Activated gamma-delta T cell treated with anti-CD3 and anti-CD28 coated beads, Interleukin-2, amount 50 U/mL, for 16 hours (primary cell): ENCODE measurements at regions not wholly inside any gene's neighbourhood (a gene's known extent, or its start where the extent isn't known, plus 50 kb on each side); places are given as distances from the start of the nearest gene placed in this dataset.
"Not testable (repeated sequence)": the region's sequence is repeated elsewhere in the genome, so short reads cannot be mapped to it uniquely, and the experiment has no call there.

ENCODE experiments used
- DNase-seq: peaks from one replicate; pipeline ENCODE4 v3.0.0-alpha.2; 2020; ENCODE audit warnings: low read depth

DNA sequence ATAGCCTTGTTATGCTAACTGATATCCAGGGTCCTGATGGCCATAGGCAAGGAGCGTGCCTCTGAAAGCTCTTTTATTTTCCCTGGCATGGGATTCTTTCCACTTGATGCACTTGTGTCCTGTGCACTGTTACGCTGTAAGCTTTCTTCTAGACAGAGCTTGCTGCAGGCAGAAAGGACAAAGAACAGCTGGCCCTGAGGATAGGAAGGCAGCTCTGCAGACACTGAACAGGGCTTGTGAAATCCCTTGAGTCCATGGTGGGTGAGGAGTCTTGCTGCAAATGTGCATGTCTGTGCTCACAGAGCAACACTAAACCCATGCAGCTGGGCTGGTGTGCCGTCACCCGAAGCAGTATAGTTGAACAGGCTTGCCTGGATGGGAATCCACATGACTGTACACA, 126.6 kb downstream of the AKAP11 start:
- DNase-seq = no peak

DNA sequence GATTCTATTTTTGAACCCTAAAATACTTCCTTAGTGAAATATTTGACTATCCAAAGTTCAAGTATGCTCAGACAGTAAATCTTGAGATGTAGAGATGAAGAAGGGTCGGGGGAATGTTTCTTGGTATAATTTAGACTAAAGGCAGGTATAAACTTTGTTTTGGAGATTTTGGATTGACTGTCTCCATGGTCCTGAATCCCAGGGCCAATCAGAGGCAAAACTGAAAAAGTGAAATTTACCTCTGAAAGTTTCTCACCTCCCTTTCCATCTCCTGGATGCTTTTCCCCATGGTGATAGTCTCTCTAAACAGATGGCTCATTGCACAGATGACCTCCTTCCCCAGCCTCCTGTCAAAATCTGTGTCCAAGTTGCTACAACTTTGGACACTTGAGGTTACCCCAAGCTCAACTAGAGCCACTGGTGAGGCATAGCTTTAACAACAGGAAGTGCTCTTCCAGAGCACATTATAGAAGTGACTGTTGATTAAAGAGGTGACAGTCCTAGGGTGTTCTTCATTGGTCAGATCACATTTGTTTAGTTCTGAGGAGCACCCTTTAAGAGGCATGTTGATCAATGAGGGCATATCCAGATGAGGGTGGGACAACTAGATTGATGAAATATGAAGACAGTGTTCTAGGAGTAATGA, 128.4 kb downstream of the AKAP11 start:
- DNase-seq = no peak

DNA sequence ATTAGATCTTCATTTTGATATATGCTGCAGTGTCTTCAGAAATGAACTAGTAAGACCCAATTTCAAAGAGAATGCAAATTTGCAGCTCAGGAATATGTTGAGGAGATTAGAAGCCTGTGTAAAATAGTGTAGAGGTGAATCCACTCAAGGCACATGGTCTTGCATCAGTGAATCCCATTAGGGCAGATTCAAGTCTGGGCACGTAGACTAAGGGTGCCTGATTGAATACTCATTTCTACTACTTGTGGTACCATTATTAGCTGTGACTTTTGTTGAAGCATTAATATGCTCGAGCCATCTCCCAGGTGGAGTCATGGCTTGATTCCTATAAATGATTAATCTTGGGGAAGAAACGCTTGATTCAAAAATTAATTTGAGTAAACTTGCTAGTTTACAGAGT, 129.4 kb downstream of the AKAP11 start:
- no peak for DNase-seq

DNA sequence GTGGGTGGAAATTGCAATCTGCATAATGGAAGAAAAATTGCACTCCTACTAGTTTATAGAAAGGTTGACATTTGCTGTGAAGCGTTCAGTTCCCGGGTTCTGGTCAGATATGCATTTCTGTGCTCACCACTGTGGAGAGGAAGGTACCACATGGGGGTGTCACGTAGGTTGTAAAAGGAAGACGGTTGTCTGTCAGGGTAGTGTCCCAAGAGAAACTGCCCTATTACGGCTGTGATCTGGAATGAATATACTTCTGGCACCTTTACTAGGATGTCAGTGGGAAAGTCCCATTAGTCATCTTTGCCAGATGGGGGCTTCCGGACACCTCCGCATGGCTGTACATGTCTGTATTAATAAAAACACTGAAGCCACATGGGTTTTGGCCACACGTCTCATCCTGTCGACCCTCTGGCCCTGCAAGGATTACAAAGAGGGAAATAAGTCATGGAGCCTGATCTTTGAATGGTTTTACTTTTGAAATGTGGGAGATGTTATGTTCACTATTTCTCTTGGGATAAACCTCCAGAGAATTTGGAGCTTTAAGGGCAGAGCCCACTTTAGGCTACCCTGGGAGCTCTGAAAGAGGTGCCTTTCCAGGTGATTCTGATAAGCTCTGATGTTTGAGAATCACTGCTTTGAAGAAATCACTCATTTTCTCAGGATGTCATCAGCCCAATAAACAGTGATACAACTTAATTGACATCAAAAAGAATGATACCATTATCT, 133.9 kb downstream of the AKAP11 start:
- DNase-seq = peak; percentile 38

DNA sequence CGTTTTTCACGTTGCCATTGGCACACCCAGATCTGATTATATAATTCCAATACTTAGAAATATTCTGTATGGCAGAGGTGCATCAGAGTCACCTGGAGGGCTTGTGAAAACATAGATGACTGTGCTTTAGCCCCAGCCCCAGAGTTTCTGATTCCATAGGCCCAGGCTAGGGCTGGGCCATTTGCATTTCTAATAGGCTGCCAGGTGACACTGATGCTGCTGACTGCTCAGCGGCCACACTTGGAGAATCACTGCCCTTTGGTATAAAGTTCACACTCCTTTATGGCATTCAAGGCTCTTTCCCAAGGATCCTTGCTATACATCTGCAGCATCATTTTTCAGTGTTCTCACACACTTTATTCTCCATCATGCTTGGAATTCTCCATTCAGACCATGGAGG, 137.1 kb downstream of the AKAP11 start:
- DNase-seq = no peak

DNA sequence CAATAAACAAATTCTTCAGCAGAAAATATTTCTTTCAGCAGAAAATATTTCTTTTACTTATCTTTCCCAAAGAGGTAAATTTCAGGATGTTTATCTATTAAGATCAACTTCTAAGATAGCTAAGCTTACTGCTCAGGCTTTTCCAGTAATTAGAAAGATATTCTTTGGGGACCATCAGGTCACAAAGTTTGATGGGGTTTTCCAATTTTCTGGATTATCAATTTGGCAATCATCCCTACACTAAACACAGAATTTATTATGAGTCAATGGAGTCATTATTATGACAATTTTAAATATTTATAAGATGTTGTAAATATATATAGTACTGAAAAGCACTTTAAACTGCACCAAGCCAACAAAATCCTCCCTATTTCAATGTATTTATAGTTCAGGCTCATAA, 137.6 kb downstream of the AKAP11 start:
- DNase-seq = no peak

DNA sequence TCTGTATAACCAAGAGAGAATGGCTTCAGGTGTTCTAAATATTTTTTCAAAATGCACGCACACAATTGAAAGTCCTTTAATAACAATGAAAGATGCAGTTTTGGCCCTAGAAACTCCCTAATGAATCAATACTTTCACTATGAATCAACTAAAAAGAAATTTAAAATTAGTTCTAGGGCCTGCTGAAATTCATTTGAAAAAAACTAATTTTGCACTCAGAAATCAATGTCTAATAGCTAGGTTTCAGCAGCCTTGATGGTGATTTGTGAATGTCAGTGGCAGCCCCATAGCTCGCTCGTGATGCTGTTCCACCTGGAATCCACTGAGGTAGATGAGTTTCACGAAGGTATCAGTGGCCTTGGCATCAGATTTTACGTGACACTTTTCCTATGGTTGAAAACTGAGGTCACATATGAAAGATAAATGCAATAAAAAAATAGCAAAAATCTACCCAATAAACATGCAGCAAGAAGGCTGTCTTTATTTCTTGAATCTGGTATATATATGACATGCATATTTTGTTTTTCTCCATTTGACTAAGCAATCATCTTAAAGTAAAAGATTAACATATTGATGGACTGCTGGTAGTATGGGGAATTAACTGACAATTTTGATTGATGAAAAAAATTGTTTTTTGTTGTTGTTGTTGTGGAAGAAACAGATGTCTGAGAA, 141.0 kb downstream of the AKAP11 start:
- DNase-seq = no peak

DNA sequence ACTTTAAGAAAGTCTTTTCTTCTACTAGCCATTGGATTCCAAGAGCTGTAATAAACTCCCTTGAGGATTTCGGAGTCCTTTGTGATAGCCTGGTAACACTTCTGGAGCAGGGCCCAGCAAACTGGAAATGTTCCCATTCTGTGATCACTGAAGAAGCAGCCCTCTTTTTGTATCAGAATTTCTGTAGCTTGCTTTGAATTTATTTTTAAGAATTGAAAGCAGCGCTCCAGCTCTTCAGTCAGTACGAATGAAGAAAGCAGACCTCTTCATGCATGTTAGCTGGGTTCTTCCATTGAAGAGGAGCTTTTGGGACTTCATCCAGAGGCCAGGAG, 141.5 kb downstream of the AKAP11 start:
- DNase-seq = no peak

DNA sequence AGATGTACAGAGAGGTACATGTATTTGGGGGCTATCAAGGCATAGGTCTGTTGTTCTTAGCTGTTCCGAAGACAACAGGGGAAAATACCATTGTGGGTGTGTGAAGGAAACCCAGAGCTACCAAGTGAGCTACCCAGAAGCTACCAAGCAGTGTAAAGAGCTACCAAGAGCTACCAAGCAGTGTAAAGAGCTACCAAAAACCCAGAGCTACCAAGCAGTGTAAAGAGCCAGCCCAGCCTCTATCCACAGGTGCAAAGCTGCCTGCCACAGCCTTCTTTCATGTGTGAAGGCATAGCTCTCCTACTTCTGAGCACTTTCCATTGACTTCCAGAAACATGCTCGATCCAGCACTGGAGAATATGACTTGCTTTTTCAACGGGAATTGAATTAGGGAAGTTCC, 145.7 kb downstream of the AKAP11 start:
- no peak for DNase-seq

DNA sequence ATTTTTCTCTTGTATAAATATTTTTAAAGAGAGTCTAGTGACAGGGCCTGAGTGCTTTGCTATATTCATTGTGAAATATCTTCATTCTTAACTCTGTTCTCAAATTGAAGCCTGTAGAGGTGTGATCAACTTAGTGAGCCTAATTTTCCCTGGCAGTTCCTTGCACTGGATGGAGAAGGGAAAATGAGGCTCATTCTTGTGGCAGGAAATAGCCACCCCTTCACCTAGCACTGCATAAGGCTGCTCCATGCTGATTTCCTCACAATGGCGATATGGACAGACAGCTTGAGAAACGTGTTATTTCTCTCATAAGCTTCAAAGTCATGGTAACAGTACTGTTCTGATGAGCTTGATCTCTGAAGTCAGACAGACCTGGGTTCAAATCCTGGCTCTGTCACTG, 146.2 kb downstream of the AKAP11 start:
- DNase-seq = no peak

DNA sequence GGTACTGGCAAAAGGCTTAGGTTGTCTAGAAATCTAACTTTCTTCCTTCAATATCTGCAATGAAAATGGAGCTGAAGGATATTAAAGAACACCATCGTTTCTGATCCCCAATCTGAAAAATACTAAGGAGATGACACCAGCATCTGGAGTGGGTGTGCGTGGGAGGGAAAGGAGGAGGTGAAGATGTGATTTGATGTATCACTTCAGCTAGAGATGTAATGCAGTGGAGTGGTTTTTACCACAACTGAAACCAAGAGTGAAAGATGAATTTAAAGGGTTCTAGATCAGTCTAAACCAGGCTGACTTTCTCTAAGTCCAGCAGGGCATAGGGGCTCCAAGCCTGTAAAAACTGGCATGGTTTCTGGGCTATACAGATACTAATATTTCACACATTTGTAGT, 148.4 kb downstream of the AKAP11 start:
- peak; percentile 6 for DNase-seq

DNA sequence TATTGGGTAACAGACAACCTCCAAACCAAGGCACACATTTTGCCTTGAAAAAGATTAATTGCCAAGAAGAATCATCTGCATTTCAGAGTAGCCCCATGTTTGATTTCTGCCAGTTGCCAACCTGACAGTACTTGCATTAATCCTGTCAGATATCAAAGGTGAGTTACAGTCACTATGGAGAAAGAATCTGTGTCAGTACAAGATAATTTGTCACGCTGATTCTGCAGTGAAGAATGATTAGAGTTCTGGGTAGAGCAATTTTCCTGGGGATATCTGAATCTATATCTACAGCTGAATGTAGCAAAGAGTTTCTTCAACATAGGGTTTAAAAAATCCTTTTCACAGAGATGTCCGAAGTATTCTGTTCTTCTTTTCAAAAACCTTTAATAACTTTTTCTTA, 150.7 kb downstream of the AKAP11 start:
- no peak for DNase-seq

DNA sequence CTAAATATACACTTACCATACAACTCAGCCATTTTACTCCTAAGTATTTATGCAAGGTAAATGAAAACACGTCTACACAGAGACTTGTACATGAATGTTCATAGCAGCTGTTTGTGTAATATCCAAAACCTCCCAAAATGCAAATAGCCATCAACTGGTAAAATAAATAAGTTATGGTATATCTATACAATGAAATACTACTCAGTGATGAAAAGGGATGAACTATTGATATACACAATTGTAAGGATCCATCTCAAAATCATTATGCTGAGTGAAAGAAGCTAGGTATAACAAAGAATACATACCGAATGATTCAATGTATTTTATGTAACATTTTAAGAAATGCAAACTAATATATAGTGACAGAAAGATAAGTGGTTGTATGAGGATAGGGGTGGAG, 149.8 kb upstream of the TNFSF11 start:
- no peak for DNase-seq

DNA sequence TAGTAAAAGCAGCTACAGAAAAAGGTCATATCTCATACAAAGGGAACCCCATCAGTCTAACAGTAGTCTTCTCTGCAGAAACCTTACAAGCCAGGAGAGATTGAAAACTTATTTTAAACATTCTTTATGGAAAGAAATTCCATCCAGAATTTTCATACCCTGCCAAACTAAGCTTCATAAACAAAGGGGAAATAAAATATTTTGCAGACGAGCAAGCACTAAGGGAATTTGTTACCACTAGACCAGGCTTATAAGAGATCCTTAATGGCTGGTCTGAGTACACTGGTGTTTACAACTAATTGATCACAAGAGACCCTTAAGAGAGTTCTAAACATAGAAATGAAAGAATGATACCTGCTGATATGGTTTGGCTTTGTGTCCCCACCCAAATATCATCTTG, 128.6 kb upstream of the TNFSF11 start:
- no peak for DNase-seq

DNA sequence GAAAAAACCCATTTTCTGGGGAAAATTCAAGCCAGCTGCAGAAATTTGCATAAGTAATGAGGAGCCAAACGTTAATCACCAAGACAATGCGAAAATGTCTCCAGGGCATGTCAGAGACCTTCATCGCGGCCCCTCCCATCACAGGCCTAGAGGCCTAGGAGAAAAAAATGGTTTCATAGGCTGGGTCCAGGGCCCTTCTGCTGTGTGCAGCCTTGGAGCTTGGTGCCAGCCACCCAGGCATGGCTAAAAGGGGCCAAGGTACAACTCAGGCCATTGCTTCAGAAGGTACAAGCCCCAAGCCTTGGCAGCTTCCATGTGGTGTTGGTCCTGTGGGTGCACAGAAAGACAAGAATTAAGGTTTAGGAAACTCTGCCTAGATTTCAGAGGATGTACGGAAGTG, 127.4 kb upstream of the TNFSF11 start:
- DNase-seq = not testable (repeated sequence)

DNA sequence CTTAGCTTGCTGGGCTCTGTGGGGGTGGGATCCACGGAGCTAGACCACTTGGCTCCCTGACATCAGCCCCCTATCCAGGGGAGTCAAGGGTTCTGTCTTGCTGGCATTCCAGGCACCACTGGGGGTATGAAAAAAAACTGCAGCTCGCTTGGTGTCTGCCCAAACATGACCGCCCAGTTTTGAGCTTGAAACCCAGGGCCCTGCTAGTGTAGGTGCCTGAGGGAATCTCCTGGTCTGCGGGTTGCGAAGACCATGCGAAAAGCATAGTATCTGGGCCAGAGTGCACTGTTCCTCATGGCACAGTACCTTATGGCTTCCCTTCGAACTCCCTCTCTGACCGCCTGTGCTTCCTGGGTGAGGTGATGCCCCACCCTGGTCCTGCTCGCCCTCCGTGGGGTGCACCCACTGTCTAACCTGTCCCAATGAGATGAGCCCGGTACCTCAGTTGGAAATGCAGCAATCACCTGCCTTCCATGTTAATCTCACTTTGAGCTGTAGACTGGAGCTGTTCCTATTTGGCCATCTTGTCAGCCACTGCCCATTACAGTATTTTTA, 120.8 kb upstream of the TNFSF11 start:
- no peak for DNase-seq

DNA sequence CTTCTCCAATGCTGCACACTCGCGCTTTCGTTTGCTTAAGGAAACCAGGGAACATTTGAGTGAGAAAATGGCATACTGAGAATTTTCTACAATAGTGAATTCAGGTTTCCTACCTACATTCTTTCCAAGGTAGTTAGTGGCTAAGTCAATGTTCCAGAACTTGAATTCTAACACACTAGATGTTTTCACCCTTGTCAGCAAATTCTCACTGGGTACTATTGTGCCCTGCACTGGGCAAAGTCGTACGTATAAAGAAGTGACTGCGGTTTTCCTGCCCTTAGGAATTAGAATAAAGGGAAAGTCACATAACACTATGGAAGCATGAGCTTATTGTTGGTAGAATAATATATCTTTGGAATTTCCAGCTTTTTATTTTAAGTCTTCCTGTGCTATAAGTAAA, 119.2 kb upstream of the TNFSF11 start:
- no peak for DNase-seq

DNA sequence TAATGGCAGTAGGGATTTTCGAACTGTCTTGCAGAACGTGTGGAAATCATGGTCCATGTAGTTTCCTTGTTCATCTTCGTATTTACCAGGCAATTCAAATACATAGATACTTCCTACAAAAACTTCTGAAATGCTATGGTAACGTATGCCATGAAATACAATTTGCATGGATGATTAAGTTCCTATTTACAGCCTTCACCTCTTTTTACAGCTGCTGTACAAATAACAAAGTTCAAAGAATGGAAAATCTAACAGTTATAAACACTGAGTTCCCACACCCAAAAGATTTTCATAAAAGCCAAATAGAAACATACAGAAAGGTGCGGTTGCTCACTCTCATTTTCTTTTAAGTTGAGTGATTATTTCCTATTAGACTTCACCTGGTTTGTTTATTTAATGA, 115.8 kb upstream of the TNFSF11 start:
- no peak for DNase-seq

DNA sequence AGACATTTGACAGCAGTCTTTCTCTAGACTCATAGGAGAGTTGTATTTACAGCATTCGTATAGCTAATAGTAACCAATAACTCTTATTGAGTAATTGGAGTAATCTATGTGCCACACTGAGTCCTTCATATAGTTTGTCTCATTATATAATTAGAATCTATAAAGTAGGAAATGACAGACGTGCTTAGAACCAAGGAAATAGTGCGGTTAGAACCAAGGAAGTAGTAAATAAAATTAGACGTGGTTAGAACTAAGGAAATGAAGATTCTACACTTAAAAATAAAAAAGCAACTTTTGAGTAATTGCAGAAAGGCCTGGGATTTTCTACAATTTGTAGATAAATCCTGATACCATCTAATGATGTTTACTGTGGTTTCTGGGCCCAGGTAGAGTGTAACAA, 107.8 kb upstream of the TNFSF11 start:
- no peak for DNase-seq

DNA sequence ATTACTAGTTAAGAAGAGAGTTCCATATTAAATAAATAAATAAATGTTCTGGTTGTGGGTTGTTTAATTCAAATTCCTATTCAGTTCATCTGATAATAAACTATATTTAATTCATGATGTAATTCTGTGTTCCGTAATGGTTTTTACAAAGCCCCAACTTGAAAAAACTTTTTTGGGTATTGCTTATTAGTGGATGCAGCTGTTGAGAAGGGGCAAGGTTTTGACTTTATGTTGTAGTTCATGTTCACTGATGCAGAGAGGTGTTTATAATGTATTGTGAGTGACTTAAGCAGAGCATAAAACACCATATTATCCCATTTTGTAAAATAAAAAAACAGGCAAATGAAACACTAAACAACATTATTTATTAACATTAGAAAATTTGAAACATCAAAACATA, 107.3 kb upstream of the TNFSF11 start:
- DNase-seq = no peak

DNA sequence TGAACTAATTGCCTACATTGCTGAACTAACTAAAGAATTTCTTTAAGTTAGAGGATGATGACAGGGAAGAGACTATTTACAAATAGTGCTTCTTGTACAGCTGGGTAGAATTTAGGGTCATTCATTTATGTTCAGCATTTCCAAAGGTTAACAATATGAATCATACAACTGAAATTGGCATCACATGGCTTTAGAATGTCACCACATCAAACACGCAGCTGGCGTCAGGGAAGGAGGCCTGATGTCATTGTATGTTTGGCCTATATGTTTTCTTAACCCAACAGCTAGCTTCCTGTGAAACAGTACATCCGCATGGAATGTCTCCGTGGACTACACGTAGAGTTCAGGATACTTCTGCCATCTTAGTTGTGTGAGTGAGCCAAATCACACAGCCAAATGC, 99.0 kb upstream of the TNFSF11 start:
- DNase-seq = peak; percentile 3

DNA sequence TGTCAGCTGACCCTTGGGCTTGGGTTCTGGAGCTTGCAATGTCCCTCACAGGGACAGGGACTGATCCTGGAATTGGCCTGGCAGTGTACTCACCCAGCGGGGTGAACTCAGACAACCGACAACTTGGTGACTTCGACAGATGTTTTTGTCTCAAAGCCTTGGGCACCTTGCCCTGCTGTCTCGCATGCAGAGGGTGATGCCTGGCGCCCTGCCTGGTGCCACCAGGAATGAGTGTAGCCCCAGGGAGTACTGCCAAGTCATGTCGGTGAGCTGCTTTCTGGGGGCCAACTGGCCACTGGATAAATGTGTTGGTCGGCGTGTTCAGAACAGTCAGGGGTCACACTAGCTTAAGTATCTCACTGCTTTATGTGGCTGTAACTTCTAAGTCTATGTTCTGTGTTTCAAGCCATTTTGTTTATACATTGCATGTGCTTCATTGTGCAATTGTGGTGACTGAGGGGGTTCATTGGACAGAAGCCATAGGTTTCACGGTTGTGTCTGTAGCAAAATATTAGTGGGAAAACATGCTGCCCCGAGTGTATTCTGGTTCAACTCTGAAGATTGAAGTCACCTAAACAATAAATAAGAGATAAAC, 96.3 kb upstream of the TNFSF11 start:
- DNase-seq = no peak

DNA sequence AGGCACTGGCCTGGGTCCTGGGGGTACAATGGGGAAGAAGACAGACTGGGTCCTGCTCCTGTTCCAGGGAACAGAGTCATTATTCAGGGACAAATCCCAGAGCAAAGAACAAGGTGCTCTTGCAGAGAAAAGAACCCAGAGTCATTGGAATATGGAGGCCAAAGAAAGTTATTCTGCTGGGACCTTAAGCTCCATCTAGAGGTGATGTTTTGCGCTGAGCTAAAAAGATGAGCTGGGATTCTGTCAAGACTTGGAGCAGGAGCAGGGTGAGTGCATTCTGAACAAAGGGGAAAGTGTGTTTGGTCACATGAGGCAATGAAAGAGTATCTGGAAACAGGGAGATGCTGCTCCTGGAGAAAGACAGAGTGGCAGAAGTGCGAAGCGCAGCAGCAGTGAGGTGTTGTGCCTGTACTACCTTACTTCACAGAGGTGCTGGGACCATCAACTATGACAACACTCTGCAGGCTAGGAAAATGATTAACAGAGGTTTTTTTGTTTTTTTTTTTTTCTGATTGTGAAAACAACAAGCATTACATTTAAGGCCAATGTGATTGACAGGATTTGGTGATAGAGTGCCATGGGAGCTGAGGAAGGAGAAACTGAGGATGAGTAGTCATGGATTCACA, 95.3 kb upstream of the TNFSF11 start:
- DNase-seq = no peak
